Neural progenitor cell (in vitro differentiated cells): ENCODE measurements at regions not wholly inside any gene's neighbourhood (a gene's known extent, or its start where the extent isn't known, plus 50 kb on each side); places are given as distances from the start of the nearest gene placed in this dataset.

Experiments
- EZH2 ChIP-seq: fragments of 200-600 bp; sonication (generic); IDR thresholded peaks from 2 replicates; pipeline ENCODE4 v1.6.1; 2017; ENCODE audit warnings: antibody characterized with exemption, mild to moderate bottlenecking, moderate library complexity
- TF ChIP-seq, protein P1 (sequence below): fragments of 200-600 bp; sonication (generic); IDR thresholded peaks from 2 replicates; pipeline ENCODE4 v1.5.1; 2017; ENCODE audit warnings: antibody characterized with exemption, mild to moderate bottlenecking

DNA sequence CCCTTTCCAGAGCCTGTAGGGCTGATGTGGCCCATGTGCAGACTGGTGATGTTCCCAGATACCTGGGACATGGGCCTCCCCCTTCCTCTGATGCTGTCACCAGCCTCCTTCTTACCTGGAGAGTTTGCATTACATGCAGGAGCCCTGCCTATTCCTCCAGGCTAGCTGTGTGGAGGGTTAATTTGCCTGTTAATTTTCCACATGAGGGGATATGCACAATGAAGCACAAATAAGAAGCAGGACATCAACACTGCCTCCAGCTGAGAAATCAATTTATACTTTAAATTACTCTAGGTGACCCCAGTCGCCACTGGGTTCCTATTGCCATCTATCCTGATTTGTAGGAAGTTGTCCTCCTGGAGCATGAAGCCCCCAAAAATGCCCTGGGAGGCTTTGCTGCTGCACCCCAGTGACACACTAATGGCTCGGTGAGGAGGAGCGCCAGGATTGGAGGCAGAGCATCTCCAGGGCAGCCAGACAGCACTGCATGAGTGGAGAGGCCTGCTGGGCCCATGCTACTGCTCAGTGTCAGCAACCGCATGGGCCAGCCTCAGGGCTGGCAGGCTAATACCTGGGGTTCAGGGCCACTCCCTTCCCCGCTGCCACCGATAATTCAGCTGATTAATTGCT, 101.6 kb upstream of the USP47 start:
- TF ChIP-seq, protein P1, sequence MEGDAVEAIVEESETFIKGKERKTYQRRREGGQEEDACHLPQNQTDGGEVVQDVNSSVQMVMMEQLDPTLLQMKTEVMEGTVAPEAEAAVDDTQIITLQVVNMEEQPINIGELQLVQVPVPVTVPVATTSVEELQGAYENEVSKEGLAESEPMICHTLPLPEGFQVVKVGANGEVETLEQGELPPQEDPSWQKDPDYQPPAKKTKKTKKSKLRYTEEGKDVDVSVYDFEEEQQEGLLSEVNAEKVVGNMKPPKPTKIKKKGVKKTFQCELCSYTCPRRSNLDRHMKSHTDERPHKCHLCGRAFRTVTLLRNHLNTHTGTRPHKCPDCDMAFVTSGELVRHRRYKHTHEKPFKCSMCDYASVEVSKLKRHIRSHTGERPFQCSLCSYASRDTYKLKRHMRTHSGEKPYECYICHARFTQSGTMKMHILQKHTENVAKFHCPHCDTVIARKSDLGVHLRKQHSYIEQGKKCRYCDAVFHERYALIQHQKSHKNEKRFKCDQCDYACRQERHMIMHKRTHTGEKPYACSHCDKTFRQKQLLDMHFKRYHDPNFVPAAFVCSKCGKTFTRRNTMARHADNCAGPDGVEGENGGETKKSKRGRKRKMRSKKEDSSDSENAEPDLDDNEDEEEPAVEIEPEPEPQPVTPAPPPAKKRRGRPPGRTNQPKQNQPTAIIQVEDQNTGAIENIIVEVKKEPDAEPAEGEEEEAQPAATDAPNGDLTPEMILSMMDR, result no peak
- no peak for TF ChIP-seq EZH2
